Thyroid gland (tissue), 4 donors: ENCODE measurements at regions not wholly inside any gene's neighbourhood (a gene's known extent, or its start where the extent isn't known, plus 50 kb on each side); places are given as distances from the start of the nearest gene placed in this dataset.

Experiments used
- CTCF ChIP-seq, 6 experiments: fragments of 200-600 bp in 3 of 6; fragments of 450-650 bp in 3 of 6; sonication (generic) in 3 of 6; IDR thresholded peaks; one replicate each; pipeline ENCODE4 v1.5.1; 2016 to 2019; ENCODE audit warnings: antibody characterized with exemption in 6 of 6, mild to moderate bottlenecking in 2 of 6, inconsistent platforms in 1 of 6, moderate library complexity in 1 of 6
- POLR2A ChIP-seq, 2 donors: fragments of 450-650 bp; IDR thresholded peaks; one replicate each; pipeline ENCODE4 v1.6.1; 2017; ENCODE audit warnings: antibody characterized with exemption in 2 of 2, mild to moderate bottlenecking in 2 of 2, moderate library complexity in 1 of 2

GRCh38 chr14:29301571-29301970 is 535.0 kb downstream of the FOXG1 start:
- no peak for TF ChIP-seq CTCF (IDR thresholded peaks at IDR 0.05)
- TF ChIP-seq POLR2A (IDR thresholded peaks at IDR 0.05): no peak
